Transverse colon (tissue), 4 donors: ENCODE measurements at regions not wholly inside any gene's neighbourhood (a gene's known extent, or its start where the extent isn't known, plus 50 kb on each side); places are given as distances from the start of the nearest gene placed in this dataset.

Source experiments
- POLR2AphosphoS5 ChIP-seq, 3 donors: sonication (generic); formaldehyde crosslinking; IDR thresholded peaks; one replicate each; pipeline ENCODE4 v1.6.1; 2016; ENCODE audit warnings: antibody characterized with exemption in 3 of 3
- TF ChIP-seq, protein P1 (sequence below), 5 experiments: fragments of 200-600 bp in 3 of 5; fragments of 450-650 bp in 2 of 5; sonication (generic) in 3 of 5; IDR thresholded peaks; 1 replicate in 2 of 5; 2 replicates in 3 of 5; pipeline ENCODE4 v1.5.1; 2016 to 2017; ENCODE audit warnings: antibody characterized with exemption in 5 of 5, inconsistent platforms in 3 of 5, mild to moderate bottlenecking in 2 of 5, moderate library complexity in 1 of 5

DNA sequence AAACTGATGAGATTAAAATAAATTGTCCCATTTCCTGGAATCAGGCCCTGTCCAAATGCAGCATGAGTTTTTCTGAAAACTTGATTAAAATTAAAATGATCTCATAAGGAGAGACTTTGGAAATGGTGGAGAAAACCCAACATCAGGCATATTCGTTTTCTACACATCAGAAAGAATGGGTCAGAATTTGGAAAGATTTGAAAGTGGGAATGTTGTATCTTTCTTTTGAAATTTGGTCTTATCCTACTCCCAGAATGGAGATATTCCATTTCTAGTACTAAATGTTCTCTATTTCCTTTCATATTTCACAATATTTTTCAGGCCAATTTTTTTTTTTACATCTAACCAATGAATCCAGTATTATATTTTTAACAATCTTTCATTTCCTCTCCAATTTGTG is 223.9 kb upstream of the RXFP2 start:
- TF ChIP-seq, protein P1, sequence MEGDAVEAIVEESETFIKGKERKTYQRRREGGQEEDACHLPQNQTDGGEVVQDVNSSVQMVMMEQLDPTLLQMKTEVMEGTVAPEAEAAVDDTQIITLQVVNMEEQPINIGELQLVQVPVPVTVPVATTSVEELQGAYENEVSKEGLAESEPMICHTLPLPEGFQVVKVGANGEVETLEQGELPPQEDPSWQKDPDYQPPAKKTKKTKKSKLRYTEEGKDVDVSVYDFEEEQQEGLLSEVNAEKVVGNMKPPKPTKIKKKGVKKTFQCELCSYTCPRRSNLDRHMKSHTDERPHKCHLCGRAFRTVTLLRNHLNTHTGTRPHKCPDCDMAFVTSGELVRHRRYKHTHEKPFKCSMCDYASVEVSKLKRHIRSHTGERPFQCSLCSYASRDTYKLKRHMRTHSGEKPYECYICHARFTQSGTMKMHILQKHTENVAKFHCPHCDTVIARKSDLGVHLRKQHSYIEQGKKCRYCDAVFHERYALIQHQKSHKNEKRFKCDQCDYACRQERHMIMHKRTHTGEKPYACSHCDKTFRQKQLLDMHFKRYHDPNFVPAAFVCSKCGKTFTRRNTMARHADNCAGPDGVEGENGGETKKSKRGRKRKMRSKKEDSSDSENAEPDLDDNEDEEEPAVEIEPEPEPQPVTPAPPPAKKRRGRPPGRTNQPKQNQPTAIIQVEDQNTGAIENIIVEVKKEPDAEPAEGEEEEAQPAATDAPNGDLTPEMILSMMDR (IDR thresholded peaks at IDR 0.05): no peak
- no peak for TF ChIP-seq POLR2AphosphoS5 (IDR thresholded peaks at IDR 0.05)
